Muscle layer of colon (tissue), 2 donors: ENCODE measurements at regions not wholly inside any gene's neighbourhood (a gene's known extent, or its start where the extent isn't known, plus 50 kb on each side); places are given as distances from the start of the nearest gene placed in this dataset.

Experiments
- H3K27ac ChIP-seq: one replicate; pipeline ENCODE4 v1.7.0; 2013; ENCODE audit warnings: low read depth, mild to moderate bottlenecking, low read length, moderate library complexity
- H3K27me3 ChIP-seq, 2 donors: one replicate each; pipeline ENCODE4 v1.7.0; 2013; ENCODE audit warnings: low read length in 2 of 2, mild to moderate bottlenecking in 2 of 2; ENCODE audit not compliant: insufficient read depth in 2 of 2, control insufficient read depth in 1 of 2
- H3K36me3 ChIP-seq: one replicate; pipeline ENCODE4 v1.7.0; 2013; ENCODE audit warnings: mild to moderate bottlenecking, low read length; ENCODE audit not compliant: insufficient read depth
- H3K4me1 ChIP-seq: one replicate; pipeline ENCODE4 v1.7.0; 2013; ENCODE audit warnings: mild to moderate bottlenecking, low read length; ENCODE audit not compliant: insufficient read depth
- H3K4me3 ChIP-seq, 2 donors: one replicate each; pipeline ENCODE4 v1.7.0; 2013; ENCODE audit warnings: low read length in 2 of 2, low read depth in 1 of 2, mild to moderate bottlenecking in 1 of 2, moderate library complexity in 1 of 2
- H3K9ac ChIP-seq: one replicate; pipeline ENCODE4 v1.7.0; 2013; ENCODE audit warnings: low read length
- H3K9me3 ChIP-seq: one replicate; pipeline ENCODE4 v1.7.0; 2013; ENCODE audit warnings: mild to moderate bottlenecking, low read length
- donor health status: abdominal sarcoma.
- donor health status: Adenocarcinoma of cecum.

DNA sequence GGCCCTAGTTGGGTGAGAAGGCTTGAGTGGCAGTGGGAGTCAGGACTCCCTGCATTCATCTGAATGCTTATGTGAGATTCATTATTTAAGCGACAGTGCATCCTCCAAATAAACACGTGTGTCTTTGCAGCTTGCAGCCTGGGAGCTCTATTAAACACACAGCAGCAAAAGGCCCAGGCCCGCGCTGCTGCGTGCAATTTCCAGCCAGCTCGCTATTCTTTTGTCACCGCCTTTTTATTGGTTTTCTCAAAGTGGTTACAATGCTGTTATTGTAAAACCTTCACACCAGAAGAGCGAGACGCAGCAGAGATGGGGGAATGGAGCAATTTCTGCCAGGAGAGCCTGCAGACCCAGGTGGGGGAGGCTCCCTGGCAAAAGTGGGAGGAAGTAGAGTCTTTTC, 252.5 kb downstream of the BCOR start:
- H3K27me3 ChIP-seq, result peaks cover 0 to 8% of the 10 kb centered on the region in 2 donors
- no peaks in the 10 kb centered on the region for H3K9me3 ChIP-seq
- H3K4me1 ChIP-seq, result no peaks in the 10 kb centered on the region
- no peak overlapping the region for H3K4me3 ChIP-seq
- no peak overlapping the region for H3K9ac ChIP-seq
- no peaks in the 10 kb centered on the region for H3K36me3 ChIP-seq
- no peak overlapping the region for H3K27ac ChIP-seq

DNA sequence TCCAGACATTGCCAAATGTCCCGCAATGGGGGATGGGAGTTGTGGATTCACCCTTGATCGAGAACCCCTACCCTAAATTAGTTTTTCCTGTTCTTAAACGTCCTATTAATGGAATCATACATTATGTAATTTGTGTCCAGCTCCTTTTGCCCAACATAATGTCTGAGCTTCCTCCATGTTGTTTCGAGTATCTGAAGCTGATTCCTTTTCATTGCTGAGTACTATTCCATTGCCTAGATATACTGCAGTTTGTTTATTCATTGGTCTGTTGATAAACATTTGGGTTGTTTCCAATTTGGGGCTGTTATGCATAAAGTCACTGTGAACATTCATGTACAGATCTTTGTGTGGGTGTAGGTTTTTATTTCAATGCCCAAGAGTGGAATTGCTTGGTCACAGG, 251.3 kb downstream of the BCOR start:
- H3K4me1 ChIP-seq, result no peaks in the 10 kb centered on the region
- no peak overlapping the region for H3K4me3 ChIP-seq
- H3K9ac ChIP-seq, result no peak overlapping the region
- H3K27ac ChIP-seq, result no peak overlapping the region
- H3K27me3 ChIP-seq, result no peaks in the 10 kb centered on the region
- no peaks in the 10 kb centered on the region for H3K9me3 ChIP-seq
- H3K36me3 ChIP-seq, result no peaks in the 10 kb centered on the region

DNA sequence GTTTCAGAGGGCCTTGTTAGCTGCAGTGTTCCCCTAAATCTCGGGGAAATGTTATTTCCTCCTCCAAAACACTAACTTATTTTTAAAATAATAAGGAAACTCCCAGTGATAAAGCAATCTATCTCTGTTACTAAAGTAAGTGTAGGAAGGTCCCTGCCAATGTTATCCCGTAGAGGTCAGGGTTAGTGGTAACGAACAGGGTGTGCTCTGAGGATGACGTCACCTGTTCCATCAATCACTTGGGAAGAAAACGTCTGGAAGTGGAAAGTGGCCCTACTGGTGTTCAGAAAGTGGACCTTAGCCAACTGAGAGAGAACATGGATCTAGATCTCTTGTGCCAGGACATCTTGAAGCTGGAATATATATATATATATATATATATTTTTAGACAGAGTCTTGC, 249.5 kb downstream of the BCOR start:
- H3K4me3 ChIP-seq, result no peak overlapping the region
- no peaks in the 10 kb centered on the region for H3K9me3 ChIP-seq
- H3K4me1 ChIP-seq, result no peaks in the 10 kb centered on the region
- no peaks in the 10 kb centered on the region for H3K27me3 ChIP-seq
- no peak overlapping the region for H3K9ac ChIP-seq
- no peaks in the 10 kb centered on the region for H3K36me3 ChIP-seq
- H3K27ac ChIP-seq, result no peak overlapping the region

DNA sequence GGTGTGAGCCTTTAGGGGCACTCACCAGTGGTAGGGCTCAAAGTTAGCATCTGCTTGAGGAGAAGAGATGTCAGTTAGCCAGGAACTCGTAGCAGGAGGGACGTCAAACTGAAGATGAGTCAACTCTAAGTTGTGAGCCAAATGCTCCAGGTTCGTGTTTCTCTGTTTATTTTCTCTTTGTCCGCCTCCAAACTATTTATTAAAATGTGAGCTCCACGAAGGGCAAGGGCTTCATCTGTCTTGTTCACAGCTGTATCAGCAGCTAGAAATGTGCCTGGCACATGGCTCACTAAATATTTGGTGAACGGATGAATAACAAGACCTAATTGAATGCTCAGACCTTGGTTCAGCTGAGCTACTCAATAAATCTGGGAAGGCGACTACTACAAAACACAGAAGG, 248.9 kb downstream of the BCOR start:
- Histone ChIP-seq H3K36me3 (no peaks in the 10 kb centered on the region), H3K9ac (no peak overlapping the region), H3K27me3 (no peaks in the 10 kb centered on the region), H3K4me3 (no peak overlapping the region), H3K9me3 (no peaks in the 10 kb centered on the region), H3K27ac (no peak overlapping the region), H3K4me1 (no peaks in the 10 kb centered on the region)

DNA sequence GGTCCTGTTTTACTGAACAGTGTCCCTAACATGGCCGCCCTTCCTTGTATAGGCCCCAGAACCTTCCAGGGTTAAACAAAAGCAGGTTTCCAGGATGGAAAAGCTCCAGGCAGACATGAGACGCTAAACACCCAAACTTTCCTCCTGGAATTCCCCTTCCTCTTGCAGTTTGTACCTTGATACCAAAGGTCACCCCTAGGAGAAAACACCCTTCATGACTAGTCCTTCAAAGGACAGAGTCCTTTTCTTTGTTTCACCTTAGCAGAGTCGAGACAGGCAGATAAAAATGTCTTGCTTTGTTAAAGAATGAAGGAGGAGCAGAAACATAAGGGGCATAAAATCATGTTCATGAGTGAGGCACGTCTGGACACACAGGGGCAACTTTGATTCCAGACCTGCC, 247.5 kb downstream of the BCOR start:
- no peaks in the 10 kb centered on the region for H3K9me3 ChIP-seq
- H3K27ac ChIP-seq, result no peak overlapping the region
- no peak overlapping the region for H3K4me3 ChIP-seq
- H3K36me3 ChIP-seq, result no peaks in the 10 kb centered on the region
- H3K27me3 ChIP-seq, result no peaks in the 10 kb centered on the region
- H3K9ac ChIP-seq, result no peak overlapping the region
- no peaks in the 10 kb centered on the region for H3K4me1 ChIP-seq

DNA sequence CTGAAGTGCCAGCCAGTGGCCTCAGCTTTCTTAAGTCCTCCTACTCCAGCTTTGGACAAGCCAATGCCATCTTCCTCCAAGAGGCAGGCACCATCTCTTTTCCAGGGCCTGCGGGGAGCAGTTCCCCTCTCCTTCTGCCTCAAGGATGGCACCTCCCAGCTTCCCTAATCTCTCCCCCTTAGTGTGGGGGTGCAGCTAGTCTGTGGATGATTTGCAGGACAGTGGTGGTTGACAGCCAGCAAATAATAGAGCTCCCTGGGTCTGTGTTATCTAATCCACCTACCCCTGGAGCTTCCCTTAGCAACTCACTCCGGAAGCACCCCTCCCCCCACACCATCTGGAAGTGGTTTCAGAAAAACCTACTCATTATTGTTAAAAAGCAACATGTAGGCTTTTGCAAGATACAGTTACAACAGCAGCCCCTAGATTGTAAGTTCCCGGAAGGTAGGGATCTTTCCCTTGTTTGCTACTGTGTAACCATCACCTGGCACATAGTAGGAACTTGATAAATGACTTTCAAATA, 247.1 kb downstream of the BCOR start:
- Histone ChIP-seq H3K4me1 (no peaks in the 10 kb centered on the region), H3K36me3 (no peaks in the 10 kb centered on the region), H3K9me3 (no peaks in the 10 kb centered on the region), H3K4me3 (no peak overlapping the region), H3K27ac (no peak overlapping the region), H3K9ac (no peak overlapping the region), H3K27me3 (no peaks in the 10 kb centered on the region)

DNA sequence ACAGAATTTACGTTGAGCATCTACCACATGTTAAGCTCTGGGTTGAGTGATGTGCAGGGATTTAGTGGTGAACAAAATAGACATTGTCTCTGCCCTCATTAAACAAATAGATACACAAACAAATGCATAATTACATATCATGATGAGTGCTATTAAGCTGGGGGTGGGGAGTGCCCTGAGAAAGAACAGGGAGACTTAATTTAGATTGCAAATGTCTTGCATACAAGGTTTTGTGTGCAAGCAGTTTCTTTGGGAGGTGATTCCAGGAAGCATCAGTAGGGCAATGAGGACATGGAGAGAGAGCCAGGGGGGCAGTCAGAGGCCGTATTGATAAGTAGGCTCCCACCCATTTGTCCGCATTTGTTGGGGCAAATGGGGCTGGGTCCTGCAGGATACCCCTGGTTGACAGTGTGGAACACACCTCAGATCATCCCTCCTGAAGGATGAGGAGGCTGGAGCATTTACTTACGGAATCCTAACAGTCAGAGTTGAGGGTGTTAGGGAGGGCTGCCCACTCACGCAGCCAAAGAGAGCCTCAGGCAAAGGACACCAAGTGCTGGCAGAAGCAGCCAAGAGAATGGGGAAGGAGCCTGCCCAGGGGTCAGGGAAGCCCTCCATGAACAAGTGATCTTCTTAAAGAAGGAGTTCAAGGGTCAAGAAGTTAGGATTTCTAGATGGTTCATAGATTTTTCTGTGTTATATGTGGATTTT, 245.9 kb downstream of the BCOR start:
- H3K9me3 ChIP-seq, result no peaks in the 10 kb centered on the region
- H3K27ac ChIP-seq, result no peak overlapping the region
- no peaks in the 10 kb centered on the region for H3K4me1 ChIP-seq
- no peaks in the 10 kb centered on the region for H3K36me3 ChIP-seq
- H3K9ac ChIP-seq, result no peak overlapping the region
- H3K4me3 ChIP-seq, result no peak overlapping the region
- H3K27me3 ChIP-seq, result no peaks in the 10 kb centered on the region

DNA sequence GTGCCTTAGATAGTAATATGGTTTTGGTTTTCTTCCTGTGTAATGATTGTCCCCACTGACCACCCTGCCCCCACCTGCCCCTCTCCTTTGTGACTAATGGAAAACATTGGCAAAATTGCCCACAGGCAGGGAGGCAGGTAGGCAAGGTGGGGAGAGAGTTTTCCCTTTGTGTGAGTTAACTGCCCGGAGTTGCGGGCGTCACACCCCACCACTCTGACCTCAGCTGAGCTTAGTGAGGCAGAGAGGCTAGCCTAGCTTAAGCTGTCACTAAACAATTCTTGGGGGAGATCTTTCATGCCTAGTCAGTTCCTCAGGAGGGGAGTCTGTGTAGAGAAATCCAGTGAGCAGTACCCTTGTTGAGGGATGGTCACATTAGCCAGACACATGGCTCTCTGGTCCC, 245.3 kb downstream of the BCOR start:
- no peak overlapping the region for H3K4me3 ChIP-seq
- H3K4me1 ChIP-seq, result no peaks in the 10 kb centered on the region
- no peaks in the 10 kb centered on the region for H3K9me3 ChIP-seq
- H3K27ac ChIP-seq, result no peak overlapping the region
- H3K9ac ChIP-seq, result no peak overlapping the region
- H3K36me3 ChIP-seq, result no peaks in the 10 kb centered on the region
- H3K27me3 ChIP-seq, result no peaks in the 10 kb centered on the region

DNA sequence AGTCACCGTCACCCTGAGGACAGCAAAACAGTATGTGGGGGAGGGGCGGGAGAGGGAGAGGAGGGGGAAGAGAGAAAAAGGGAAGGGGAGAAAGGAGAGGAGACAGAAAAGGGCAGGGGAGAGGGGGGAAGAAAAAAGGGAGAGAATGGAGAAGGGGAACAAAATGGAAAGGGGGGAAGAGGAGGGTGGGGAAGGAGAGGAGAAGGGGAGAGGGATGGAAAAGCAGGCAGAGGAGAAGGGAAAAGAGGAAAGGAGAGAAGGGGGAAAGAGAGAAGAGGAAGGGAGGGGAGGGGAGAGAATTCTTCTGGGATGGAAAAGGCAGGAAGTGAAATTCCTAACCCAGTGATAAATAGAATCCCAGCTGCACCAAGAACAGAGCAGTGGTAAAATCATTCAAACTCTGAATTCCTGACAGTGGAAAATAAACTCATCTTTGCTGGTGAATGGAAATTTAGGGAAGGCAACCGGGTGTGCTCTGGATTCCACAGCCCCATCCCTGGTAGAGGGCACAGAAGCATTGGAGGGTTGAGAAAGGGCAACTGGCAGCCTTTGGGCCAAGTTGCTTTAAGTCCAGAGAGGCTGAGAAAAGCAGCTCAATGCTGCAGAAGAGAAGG, 244.2 kb downstream of the BCOR start:
- Histone ChIP-seq H3K4me1 (no peaks in the 10 kb centered on the region), H3K4me3 (no peak overlapping the region), H3K36me3 (no peaks in the 10 kb centered on the region), H3K27ac (no peak overlapping the region), H3K27me3 (no peaks in the 10 kb centered on the region), H3K9ac (no peak overlapping the region), H3K9me3 (no peaks in the 10 kb centered on the region)

DNA sequence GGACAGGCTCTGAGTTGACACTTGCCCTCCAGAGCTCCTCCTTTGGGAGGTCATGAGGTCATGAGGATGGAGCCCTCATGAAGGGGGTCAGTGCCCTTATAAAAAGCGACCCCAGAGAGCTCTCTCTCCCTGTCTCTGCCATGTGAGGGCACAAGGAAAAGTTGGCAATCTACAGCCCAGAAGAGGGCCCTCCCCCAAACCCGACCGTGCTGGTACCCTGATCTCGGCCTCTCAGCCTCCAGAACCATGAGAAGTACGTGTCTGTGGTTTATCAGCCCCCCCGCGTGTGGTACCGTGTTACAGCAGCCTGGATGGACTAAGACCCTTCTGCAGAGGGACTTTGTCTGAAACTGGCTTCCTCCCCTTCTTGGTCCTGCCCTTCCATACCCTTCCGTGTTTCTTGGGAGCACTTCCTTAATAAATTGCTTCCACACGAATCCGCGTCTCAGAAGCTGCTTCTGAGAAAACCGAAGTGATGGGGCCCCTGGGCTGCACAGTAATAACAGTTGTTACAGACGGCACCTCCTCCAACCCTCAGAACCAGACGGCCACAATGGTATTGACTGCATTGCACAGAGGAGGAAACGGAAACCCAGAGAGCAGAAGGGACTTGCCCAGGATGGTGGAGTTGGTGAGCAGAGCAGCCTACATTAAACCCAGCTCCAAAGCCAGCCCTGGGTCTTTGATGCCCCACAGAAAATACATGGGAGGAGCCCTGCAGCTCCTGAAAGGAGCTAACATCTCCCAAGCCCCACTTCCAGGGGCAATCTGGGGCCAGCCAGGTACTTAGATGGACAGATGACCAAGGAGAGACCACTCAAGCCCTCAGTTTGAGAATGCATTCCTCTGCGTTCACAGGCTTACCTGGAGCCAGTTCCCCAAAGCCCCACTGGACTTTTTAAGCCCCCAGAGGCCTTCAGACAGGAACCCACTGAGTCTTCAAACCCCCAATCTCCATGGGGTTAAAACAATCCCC, 242.7 kb downstream of the BCOR start:
- Histone ChIP-seq H3K27me3 (no peaks in the 10 kb centered on the region), H3K27ac (no peak overlapping the region), H3K9ac (no peak overlapping the region), H3K4me3 (no peak overlapping the region), H3K36me3 (no peaks in the 10 kb centered on the region), H3K4me1 (no peaks in the 10 kb centered on the region), H3K9me3 (no peaks in the 10 kb centered on the region)

DNA sequence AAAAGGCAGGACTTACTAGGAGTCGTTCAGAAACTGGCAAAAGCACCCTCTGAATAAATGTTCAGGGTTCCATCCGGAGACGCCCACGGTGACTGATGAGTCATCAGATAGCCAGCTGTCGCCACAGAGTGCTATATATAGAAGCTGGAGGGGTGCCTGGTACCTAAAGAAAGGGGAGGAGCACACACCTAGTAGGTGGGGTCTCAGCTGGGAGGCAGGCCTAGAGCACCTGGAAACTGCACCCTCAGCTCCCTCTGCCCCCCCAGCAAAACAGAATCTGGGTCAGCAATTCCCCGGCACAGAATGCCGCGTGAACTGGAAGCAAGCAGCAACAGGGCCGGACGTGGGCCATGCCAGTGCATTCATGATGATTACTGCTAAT, 242.0 kb downstream of the BCOR start:
- Histone ChIP-seq H3K9me3 (no peaks in the 10 kb centered on the region), H3K27me3 (no peaks in the 10 kb centered on the region), H3K4me3 (no peak overlapping the region), H3K27ac (no peak overlapping the region), H3K4me1 (no peaks in the 10 kb centered on the region), H3K9ac (no peak overlapping the region), H3K36me3 (no peaks in the 10 kb centered on the region)
